ENCODE measurements at regions not wholly inside any gene's neighbourhood (a gene's known extent, or its start where the extent isn't known, plus 50 kb on each side); places are given as distances from the start of the nearest gene placed in this dataset.

DNA sequence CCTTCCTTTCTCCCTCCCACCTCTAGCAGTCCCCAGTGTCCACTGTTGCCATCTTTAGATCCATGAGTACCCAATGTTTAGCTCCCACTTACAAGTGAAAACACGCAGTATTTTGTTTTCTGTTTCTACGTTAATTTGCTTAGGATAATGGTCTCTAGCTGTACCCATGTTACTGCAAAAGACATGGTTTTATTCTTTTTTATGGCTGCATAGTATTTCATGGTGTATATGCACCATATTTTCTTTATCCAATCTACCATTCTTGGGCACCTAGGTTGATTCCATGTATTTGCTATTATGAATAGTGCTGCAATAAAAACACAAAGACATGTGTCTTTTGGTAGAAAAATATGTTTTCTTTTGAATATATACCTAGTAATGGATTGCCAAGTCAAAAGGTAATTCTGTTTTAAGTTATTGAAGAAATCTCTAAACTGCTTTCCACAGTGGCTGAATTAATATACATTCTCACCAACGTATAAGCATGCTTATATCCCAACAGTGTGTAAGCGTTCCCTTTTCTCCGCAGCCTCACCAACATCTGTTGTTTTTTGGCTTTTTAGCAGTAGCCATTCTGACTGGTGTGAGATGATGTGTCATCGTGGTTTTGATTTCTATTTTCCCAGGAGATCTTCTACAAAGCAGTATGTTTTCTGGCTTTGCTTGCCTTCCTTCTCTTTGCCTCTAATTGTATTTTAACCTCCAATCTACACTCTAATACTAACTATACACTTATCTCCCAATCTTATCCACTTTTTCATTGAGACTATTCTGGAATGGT lies 179.5 kb upstream of the PHF14 start:
- DNase-seq (no peak), ATAC-seq (no peak)
- H3K36me3 ChIP-seq (replicated peaks in 1 of 2; ENCODE audit: insufficient read depth in 1 of 2, low read depth in 2 of 2), result no peaks in the 10 kb centered on the region
- intact Hi-C loops (cut with DNase I), result no loop called here
- no peak overlapping the region for H3K27ac ChIP-seq
- H3K4me1 ChIP-seq, result no peaks in the 10 kb centered on the region
- TF ChIP-seq POLR2A (IDR thresholded peaks at IDR 0.05), result no peak
- TF ChIP-seq, protein P1, sequence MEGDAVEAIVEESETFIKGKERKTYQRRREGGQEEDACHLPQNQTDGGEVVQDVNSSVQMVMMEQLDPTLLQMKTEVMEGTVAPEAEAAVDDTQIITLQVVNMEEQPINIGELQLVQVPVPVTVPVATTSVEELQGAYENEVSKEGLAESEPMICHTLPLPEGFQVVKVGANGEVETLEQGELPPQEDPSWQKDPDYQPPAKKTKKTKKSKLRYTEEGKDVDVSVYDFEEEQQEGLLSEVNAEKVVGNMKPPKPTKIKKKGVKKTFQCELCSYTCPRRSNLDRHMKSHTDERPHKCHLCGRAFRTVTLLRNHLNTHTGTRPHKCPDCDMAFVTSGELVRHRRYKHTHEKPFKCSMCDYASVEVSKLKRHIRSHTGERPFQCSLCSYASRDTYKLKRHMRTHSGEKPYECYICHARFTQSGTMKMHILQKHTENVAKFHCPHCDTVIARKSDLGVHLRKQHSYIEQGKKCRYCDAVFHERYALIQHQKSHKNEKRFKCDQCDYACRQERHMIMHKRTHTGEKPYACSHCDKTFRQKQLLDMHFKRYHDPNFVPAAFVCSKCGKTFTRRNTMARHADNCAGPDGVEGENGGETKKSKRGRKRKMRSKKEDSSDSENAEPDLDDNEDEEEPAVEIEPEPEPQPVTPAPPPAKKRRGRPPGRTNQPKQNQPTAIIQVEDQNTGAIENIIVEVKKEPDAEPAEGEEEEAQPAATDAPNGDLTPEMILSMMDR (IDR thresholded peaks at IDR 0.05), result no peak
- no peaks in the 10 kb centered on the region for H3K27me3 ChIP-seq
- H3K9me3 ChIP-seq, result no peaks in the 10 kb centered on the region
- 67% methylated on average over 6 of the region's 6 CpGs for WGBS, 2 donors
- no peak overlapping the region for H3K4me3 ChIP-seq

DNA sequence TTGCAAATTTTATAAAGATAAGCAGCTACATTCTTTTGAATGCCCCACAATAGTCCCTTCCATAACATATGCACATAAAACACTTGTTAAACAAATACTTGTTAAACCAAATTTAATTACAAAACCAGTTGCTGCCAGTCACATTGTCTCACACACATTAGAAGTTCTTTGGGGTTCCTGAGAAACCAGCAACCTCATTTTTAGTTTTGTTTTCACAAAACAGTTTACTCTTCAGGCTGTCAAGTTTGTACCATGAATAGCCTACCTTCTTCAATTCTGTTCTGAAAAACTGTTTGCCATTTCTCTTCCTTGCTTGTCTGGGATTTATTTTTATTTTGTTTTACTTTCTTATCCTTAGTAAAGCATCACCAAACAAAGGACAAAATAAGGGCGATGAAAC lies 176.5 kb upstream of the PHF14 start:
- no peaks in the 10 kb centered on the region for H3K36me3 ChIP-seq (replicated peaks in 1 of 2; ENCODE audit: insufficient read depth in 1 of 2, low read depth in 2 of 2)
- WGBS, 2 donors, result 55 to 70% methylated on average over 1 of the region's 1 CpG
- no peaks in the 10 kb centered on the region for H3K9me3 ChIP-seq
- no peak overlapping the region for H3K27ac ChIP-seq
- ATAC-seq (no peak), DNase-seq (no peak)
- no peaks in the 10 kb centered on the region for H3K27me3 ChIP-seq
- H3K4me3 ChIP-seq, result no peak overlapping the region
- TF ChIP-seq, protein P1 (IDR thresholded peaks at IDR 0.05), result no peak
- TF ChIP-seq POLR2A (IDR thresholded peaks at IDR 0.05), result no peak
- intact Hi-C loops (cut with DNase I), result no loop called here
- no peaks in the 10 kb centered on the region for H3K4me1 ChIP-seq

DNA sequence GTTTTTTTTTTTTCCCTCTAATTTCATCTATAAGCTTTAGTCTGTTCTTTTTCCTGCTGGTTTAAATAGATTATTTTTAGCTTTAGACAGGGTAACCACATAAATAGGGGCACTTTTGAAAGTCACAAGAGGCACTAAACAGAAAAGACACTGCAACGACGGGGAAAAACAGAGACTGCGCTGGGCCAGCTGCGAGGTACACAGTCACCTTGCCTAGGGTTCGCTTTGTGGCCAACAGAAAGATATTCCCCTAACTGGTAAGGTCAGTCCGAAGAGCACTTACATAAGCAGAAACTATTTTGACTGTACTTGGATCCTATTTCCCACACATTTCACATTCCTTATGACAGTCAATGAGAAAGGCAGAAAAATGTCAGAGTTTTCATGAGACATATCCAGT lies 175.6 kb upstream of the PHF14 start:
- Histone ChIP-seq H3K27ac (no peak overlapping the region), H3K27me3 (no peaks in the 10 kb centered on the region), H3K9me3 (no peaks in the 10 kb centered on the region), H3K4me3 (no peak overlapping the region), H3K36me3 (replicated peaks in 1 of 2; ENCODE audit: insufficient read depth in 1 of 2, low read depth in 2 of 2) (no peaks in the 10 kb centered on the region), H3K4me1 (no peaks in the 10 kb centered on the region)
- intact Hi-C loops (cut with DNase I), result no loop called here
- DNase-seq (no peak), ATAC-seq (no peak)
- TF ChIP-seq, protein P1 (IDR thresholded peaks at IDR 0.05), result no peak
- TF ChIP-seq POLR2A (IDR thresholded peaks at IDR 0.05), result no peak
- 60 to 65% methylated on average over 6 of the region's 6 CpGs for WGBS, 2 donors

DNA sequence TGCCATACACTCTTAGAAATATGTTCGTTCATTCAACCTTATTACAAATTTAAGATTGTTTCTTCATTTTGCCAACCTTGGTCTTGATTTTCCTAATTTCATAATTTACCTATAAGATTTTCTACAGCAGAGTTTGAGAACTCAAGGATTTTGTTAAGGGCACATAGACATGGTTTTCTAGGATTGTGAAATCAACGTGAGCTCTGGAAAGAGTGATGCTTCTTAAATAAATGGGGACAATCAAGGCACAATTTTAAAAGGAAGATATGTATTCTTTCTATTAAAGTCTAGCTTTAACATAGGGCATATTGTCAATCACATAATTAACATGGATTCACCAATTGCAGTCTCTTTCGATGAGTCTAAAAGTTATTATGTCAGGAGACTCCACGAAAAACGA lies 174.2 kb upstream of the PHF14 start:
- H3K27me3 ChIP-seq, result no peaks in the 10 kb centered on the region
- H3K4me1 ChIP-seq, result no peaks in the 10 kb centered on the region
- intact Hi-C loops (cut with DNase I), result no loop called here
- no peaks in the 10 kb centered on the region for H3K9me3 ChIP-seq
- no peaks in the 10 kb centered on the region for H3K36me3 ChIP-seq (replicated peaks in 1 of 2; ENCODE audit: insufficient read depth in 1 of 2, low read depth in 2 of 2)
- H3K27ac ChIP-seq, result no peak overlapping the region
- TF ChIP-seq, protein P1 (IDR thresholded peaks at IDR 0.05), result no peak
- no peak for TF ChIP-seq POLR2A (IDR thresholded peaks at IDR 0.05)
- 78 to 82% methylated on average over 5 of the region's 5 CpGs for WGBS, 2 donors
- H3K4me3 ChIP-seq, result no peak overlapping the region
- DNase-seq (no peak), ATAC-seq (no peak)

DNA sequence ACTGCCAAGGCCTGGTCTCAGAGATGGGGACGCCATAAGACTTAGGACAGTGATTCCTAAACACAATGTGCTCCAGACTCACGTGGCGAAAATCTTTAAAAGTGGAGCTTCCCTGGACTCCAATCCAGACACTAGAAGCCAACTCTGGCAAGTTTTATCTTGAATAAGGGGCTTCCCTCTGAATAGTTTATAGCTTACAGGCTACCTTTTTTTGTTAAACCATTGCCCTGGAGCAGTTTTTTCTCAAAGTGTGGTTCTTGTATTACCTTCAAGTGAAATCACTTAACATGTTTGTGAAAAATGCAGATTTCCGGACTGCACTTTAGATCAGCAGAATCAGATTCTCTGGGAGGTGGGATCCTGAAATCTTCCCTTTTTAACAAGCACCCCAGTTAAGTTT lies 171.7 kb upstream of the PHF14 start:
- intact Hi-C loops (cut with DNase I), result no loop called here
- no peaks in the 10 kb centered on the region for H3K27me3 ChIP-seq
- no peak for ATAC-seq

More for the DNA sequence above, 171.7 kb upstream of the PHF14 start:
- H3K4me1 ChIP-seq, result no peaks in the 10 kb centered on the region
- WGBS, 2 donors, result 49 to 52% methylated on average over 4 of the region's 4 CpGs
- TF ChIP-seq, protein P1 (IDR thresholded peaks at IDR 0.05), result no peak
- no peak for TF ChIP-seq POLR2A (IDR thresholded peaks at IDR 0.05)
- no peaks in the 10 kb centered on the region for H3K9me3 ChIP-seq
- H3K36me3 ChIP-seq (replicated peaks in 1 of 2; ENCODE audit: insufficient read depth in 1 of 2, low read depth in 2 of 2), result no peaks in the 10 kb centered on the region
- no peak overlapping the region for H3K27ac ChIP-seq
- DNase-seq, result no peak
- H3K4me3 ChIP-seq, result no peak overlapping the region
